Tibial nerve (tissue), 4 donors: ENCODE measurements at regions not wholly inside any gene's neighbourhood (a gene's known extent, or its start where the extent isn't known, plus 50 kb on each side); places are given as distances from the start of the nearest gene placed in this dataset.

Source experiments
- DNase-seq, 2 donors: peaks; one replicate each; pipeline ENCODE4 v3.0.0-alpha.2; 2019; ENCODE audit warnings: low spot score in 2 of 2
- H3K27ac ChIP-seq, 4 donors: fragments of 200-600 bp; sonication (generic) in 3 of 4; one replicate each; pipeline ENCODE4 v1.5.1; 2017 to 2019; ENCODE audit warnings: mild to moderate bottlenecking in 1 of 4
- H3K27me3 ChIP-seq, 2 donors: fragments of 200-600 bp; sonication (generic) in 1 of 2; one replicate each; pipeline versions ENCODE4 v1.5.1 to v1.6.0; 2017 to 2019
- H3K36me3 ChIP-seq, 3 donors: fragments of 200-600 bp; sonication (generic); one replicate each; pipeline ENCODE4 v1.5.1; 2018 to 2019
- H3K4me1 ChIP-seq, 4 donors: fragments of 200-600 bp; sonication (generic) in 3 of 4; one replicate each; pipeline ENCODE4 v1.5.1; 2017 to 2019
- H3K4me3 ChIP-seq, 4 donors: fragments of 200-600 bp; sonication (generic) in 3 of 4; one replicate each; pipeline ENCODE4 v1.5.1; 2017 to 2019; ENCODE audit warnings: mild to moderate bottlenecking in 1 of 4, moderate library complexity in 1 of 4
- H3K9me3 ChIP-seq, 4 donors: fragments of 200-600 bp; sonication (generic) in 3 of 4; one replicate each; pipeline ENCODE4 v1.5.1; 2017 to 2019
- EP300 ChIP-seq, 2 donors: sonication (generic); formaldehyde crosslinking; IDR thresholded peaks; one replicate each; pipeline ENCODE4 v1.6.1; 2017; ENCODE audit warnings: antibody characterized with exemption in 2 of 2, mild to moderate bottlenecking in 1 of 2
- POLR2A ChIP-seq, 2 donors: fragments of 450-650 bp; IDR thresholded peaks; one replicate each; pipeline ENCODE4 v1.6.1; 2017; ENCODE audit warnings: antibody characterized with exemption in 2 of 2, mild to moderate bottlenecking in 2 of 2, moderate library complexity in 2 of 2
- WGBS, 2 donors: methylation state at CpG; one replicate each; pipeline ENCODE4 v1.1.5; 2018; 5-methylcytosine and 5-hydroxymethylcytosine counted together
- TF ChIP-seq, protein P1 (sequence below), 5 experiments: fragments of 200-600 bp in 3 of 5; fragments of 450-650 bp in 2 of 5; sonication (generic) in 3 of 5; IDR thresholded peaks; one replicate each; pipeline ENCODE4 v1.5.1; 2016 to 2019; ENCODE audit warnings: antibody characterized with exemption in 5 of 5, mild to moderate bottlenecking in 3 of 5, moderate library complexity in 2 of 5

DNA sequence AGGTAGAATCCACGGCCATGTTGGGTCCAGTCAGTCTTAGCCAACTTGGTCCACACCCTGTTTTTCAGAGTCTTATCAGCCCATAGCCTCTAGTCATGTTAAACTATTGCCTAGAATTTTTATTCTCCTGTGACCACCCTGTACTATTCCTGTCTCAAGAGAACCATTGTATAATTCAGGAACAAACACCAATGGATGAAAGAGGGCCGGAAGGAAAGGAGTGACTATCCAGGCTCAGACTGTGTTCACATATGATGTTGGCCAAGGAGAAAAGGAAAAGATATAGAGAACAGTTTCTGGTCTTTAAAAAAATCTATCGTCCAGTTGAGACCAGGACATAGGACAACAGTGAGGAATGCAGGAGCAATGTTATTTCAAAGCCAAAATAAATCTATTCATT is 82.9 kb upstream of the SETBP1 start:
- no peak for DNase-seq
- 84 to 86% methylated on average over 3 of the region's 3 CpGs for WGBS, 2 donors
- H3K36me3 ChIP-seq: no peaks in the 10 kb centered on the region
- peaks cover 0 to 23% (median 5%) of the 10 kb centered on the region in 4 donors for H3K4me1 ChIP-seq
- H3K27me3 ChIP-seq: no peaks in the 10 kb centered on the region
- H3K27ac ChIP-seq: no peak overlapping the region
- TF ChIP-seq EP300 (IDR thresholded peaks at IDR 0.05) (no peak), POLR2A (IDR thresholded peaks at IDR 0.05) (no peak)
- TF ChIP-seq, protein P1, sequence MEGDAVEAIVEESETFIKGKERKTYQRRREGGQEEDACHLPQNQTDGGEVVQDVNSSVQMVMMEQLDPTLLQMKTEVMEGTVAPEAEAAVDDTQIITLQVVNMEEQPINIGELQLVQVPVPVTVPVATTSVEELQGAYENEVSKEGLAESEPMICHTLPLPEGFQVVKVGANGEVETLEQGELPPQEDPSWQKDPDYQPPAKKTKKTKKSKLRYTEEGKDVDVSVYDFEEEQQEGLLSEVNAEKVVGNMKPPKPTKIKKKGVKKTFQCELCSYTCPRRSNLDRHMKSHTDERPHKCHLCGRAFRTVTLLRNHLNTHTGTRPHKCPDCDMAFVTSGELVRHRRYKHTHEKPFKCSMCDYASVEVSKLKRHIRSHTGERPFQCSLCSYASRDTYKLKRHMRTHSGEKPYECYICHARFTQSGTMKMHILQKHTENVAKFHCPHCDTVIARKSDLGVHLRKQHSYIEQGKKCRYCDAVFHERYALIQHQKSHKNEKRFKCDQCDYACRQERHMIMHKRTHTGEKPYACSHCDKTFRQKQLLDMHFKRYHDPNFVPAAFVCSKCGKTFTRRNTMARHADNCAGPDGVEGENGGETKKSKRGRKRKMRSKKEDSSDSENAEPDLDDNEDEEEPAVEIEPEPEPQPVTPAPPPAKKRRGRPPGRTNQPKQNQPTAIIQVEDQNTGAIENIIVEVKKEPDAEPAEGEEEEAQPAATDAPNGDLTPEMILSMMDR (IDR thresholded peaks at IDR 0.05): no peak
- H3K4me3 ChIP-seq: no peak overlapping the region
- no peaks in the 10 kb centered on the region for H3K9me3 ChIP-seq

DNA sequence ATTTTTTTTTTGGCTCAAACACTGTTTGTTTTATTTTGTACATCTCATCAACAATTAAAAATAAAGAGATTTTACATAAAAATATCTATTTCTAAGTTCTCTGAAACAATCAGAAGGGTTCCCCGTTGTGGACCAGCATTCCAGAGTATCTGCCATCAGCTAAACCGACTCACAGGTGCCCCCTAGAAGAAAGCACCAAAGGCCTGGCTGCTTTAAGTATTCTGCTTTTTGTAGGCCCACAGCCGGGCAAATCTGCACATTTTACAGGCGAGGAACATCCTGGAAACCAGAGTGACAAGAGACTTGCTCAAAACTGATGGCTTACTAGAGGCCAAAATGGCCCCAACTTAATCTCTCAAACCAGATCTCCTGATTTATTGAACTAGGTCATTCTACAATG is 82.2 kb upstream of the SETBP1 start:
- Histone ChIP-seq H3K27me3 (no peaks in the 10 kb centered on the region), H3K9me3 (no peaks in the 10 kb centered on the region), H3K36me3 (no peaks in the 10 kb centered on the region), H3K4me1 (peaks cover 0 to 23% (median 5%) of the 10 kb centered on the region in 4 donors), H3K27ac (no peak overlapping the region), H3K4me3 (no peak overlapping the region)
- no peak for DNase-seq
- 81 to 90% methylated on average over 4 of the region's 4 CpGs for WGBS, 2 donors
- TF ChIP-seq EP300 (IDR thresholded peaks at IDR 0.05) (no peak), POLR2A (IDR thresholded peaks at IDR 0.05) (no peak)
- TF ChIP-seq, protein P1 (IDR thresholded peaks at IDR 0.05): no peak

DNA sequence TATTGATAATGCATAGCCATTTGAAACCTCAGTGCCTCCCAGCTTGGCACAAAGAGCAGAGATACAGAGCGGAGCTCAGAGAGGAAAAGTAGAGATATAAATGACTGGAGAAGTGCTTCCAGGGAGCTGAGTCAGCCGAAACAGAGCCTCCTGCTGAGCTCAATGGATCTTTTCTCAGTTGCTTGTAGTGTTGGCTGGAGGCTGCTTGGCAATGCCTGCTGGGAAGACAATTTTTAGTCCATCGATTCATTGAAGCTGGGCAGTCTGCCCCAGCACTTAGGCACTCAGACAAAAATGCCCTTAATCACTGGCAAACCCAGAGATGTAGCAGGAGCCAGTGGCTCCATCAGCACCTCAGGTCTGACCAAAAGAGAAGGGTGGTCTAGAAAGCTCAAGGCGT is 81.3 kb upstream of the SETBP1 start:
- no peaks in the 10 kb centered on the region for H3K27me3 ChIP-seq
- no peaks in the 10 kb centered on the region for H3K36me3 ChIP-seq
- no peaks in the 10 kb centered on the region for H3K9me3 ChIP-seq
- no peak overlapping the region for H3K4me3 ChIP-seq
- TF ChIP-seq EP300 (IDR thresholded peaks at IDR 0.05): no peak
- TF ChIP-seq, protein P1 (IDR thresholded peaks at IDR 0.05): no peak
- TF ChIP-seq POLR2A (IDR thresholded peaks at IDR 0.05): no peak
- H3K4me1 ChIP-seq: peaks cover 0 to 23% (median 5%) of the 10 kb centered on the region in 4 donors
- no peak overlapping the region for H3K27ac ChIP-seq
- WGBS, 2 donors: 24 to 39% methylated on average over 4 of the region's 4 CpGs
- no peak for DNase-seq

DNA sequence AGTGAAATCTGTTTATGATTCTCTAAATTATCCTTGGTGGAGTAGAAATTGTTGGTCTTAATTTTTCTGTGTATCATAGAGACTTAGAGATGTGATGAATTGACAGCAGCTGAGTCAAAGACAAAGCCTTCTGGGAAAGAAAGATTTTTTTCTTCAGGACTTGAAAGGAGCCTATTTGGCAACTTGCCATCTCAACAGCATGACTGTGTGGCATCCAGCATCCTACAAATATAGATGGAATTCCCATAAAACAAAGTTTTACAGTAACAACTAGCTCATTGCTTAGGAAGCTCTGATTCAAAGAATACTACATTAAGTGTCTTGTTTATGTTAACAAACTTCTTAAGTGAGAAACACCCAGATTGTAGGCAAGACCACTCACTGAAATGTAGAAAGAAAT is 79.2 kb upstream of the SETBP1 start:
- Histone ChIP-seq H3K36me3 (no peaks in the 10 kb centered on the region), H3K9me3 (no peaks in the 10 kb centered on the region), H3K4me3 (no peak overlapping the region), H3K27ac (no peak overlapping the region), H3K4me1 (peaks cover 0 to 13% (median 5%) of the 10 kb centered on the region in 4 donors), H3K27me3 (no peaks in the 10 kb centered on the region)
- no peak for TF ChIP-seq POLR2A (IDR thresholded peaks at IDR 0.05)
- TF ChIP-seq EP300 (IDR thresholded peaks at IDR 0.05): no peak
- no peak for DNase-seq

DNA sequence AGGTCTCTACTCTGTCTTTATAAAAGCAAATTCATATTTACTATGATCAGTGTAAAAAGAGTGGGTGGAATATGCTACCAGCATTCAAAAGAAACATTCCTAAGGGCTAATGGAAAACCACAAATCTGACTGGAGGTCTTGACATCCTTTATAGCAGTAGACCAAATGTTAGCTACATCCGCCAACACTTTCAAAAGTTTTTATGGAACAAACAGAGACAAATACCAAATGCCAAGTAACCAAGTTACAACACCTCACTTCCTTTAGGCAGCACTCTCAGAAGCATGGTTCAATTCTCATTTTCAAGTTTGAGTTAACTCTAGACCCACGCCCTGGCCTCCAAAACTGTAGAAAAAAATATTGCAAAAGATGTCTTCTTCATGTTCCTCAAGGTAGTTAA is 78.3 kb upstream of the SETBP1 start:
- peaks cover 0 to 13% (median 5%) of the 10 kb centered on the region in 4 donors for H3K4me1 ChIP-seq
- WGBS, 2 donors: 61 to 63% methylated on average over 2 of the region's 2 CpGs
- DNase-seq: no peak
- TF ChIP-seq POLR2A (IDR thresholded peaks at IDR 0.05) (no peak), EP300 (IDR thresholded peaks at IDR 0.05) (no peak)
- TF ChIP-seq, protein P1 (IDR thresholded peaks at IDR 0.05): no peak
- H3K27me3 ChIP-seq: no peaks in the 10 kb centered on the region
- H3K27ac ChIP-seq: no peak overlapping the region
- no peaks in the 10 kb centered on the region for H3K36me3 ChIP-seq
- no peak overlapping the region for H3K4me3 ChIP-seq
- no peaks in the 10 kb centered on the region for H3K9me3 ChIP-seq

DNA sequence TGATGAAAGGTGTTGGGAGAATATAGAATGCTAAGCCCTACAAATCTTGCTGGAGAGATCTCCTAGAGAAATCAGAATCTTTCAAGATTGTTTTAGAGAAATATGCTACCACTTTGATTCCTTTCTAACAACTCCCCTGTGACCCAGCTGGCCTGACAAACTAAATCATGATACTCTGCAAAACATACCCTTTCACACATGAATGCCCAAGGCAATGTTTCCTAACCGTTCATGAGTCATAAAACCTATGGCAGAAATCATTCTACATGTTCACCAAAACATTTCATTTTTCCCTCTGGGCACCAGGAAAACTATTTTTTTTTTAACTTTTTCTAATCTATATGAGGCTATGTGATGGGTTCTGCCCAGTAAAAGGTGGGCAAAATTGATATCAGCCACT is 77.8 kb upstream of the SETBP1 start:
- Histone ChIP-seq H3K9me3 (no peaks in the 10 kb centered on the region), H3K4me3 (no peak overlapping the region), H3K27me3 (no peaks in the 10 kb centered on the region), H3K27ac (no peak overlapping the region), H3K36me3 (no peaks in the 10 kb centered on the region), H3K4me1 (peaks cover 0 to 13% (median 5%) of the 10 kb centered on the region in 4 donors)
- 64 to 68% methylated on average over 1 of the region's 1 CpG for WGBS, 2 donors
- TF ChIP-seq EP300 (IDR thresholded peaks at IDR 0.05) (no peak), POLR2A (IDR thresholded peaks at IDR 0.05) (no peak)
- TF ChIP-seq, protein P1 (IDR thresholded peaks at IDR 0.05): no peak
- no peak for DNase-seq
